GM23338 (cell line): ENCODE measurements at regions not wholly inside any gene's neighbourhood (a gene's known extent, or its start where the extent isn't known, plus 50 kb on each side); places are given as distances from the start of the nearest gene placed in this dataset.

Source experiments
- ATAC-seq: fragments of 200-7000 bp; cut with Tn5 transposase; 3 replicates; pipeline ENCODE4 v1.9.1; 2020
- DNase-seq: peaks from one replicate; pipeline ENCODE4 v3.0.0-alpha.2; 2015; ENCODE audit warnings: low spot score
- H2AFZ ChIP-seq: fragments of 200-600 bp; sonication (generic); 2 replicates; pipeline ENCODE4 v1.8.0; 2016; ENCODE audit warnings: antibody characterized with exemption, mild to moderate bottlenecking, moderate library complexity
- H3F3A ChIP-seq: fragments of 200-600 bp; sonication (generic); replicated peaks from 2 replicates; pipeline ENCODE4 v1.8.0; 2017; ENCODE audit warnings: antibody characterized with exemption, mixed run types, low read depth
- H3K27ac ChIP-seq: fragments of 200-600 bp; sonication (generic); 2 replicates; pipeline ENCODE4 v1.6.1; 2016; ENCODE audit warnings: low read depth
- H3K27me3 ChIP-seq: fragments of 200-600 bp; sonication (generic); 2 replicates; pipeline ENCODE4 v1.8.0; 2016; ENCODE audit warnings: mild to moderate bottlenecking, mixed run types, moderate library complexity; ENCODE audit not compliant: insufficient read depth
- H3K36me3 ChIP-seq: fragments of 200-600 bp; sonication (generic); 2 replicates; pipeline ENCODE4 v1.8.0; 2016; ENCODE audit warnings: mild to moderate bottlenecking; ENCODE audit not compliant: insufficient read depth
- H3K4me1 ChIP-seq: fragments of 200-600 bp; sonication (generic); 2 replicates; pipeline ENCODE4 v1.8.0; 2016; ENCODE audit warnings: mild to moderate bottlenecking, moderate library complexity; ENCODE audit not compliant: insufficient read depth
- H3K4me2 ChIP-seq: fragments of 200-600 bp; sonication (generic); 2 replicates; pipeline ENCODE4 v1.7.1; 2017; ENCODE audit warnings: mixed run types
- H3K4me3 ChIP-seq: fragments of 200-600 bp; sonication (generic); 2 replicates; pipeline ENCODE4 v1.6.1; 2016; ENCODE audit warnings: mixed run types
- H3K79me2 ChIP-seq: fragments of 200-600 bp; sonication (generic); replicated peaks from 2 replicates; pipeline ENCODE4 v1.8.0; 2017; ENCODE audit warnings: mild to moderate bottlenecking; ENCODE audit not compliant: insufficient read depth
- H3K9me2 ChIP-seq: fragments of 200-600 bp; sonication (generic); 2 replicates; pipeline ENCODE4 v1.8.0; 2017; ENCODE audit not compliant: insufficient read depth
- H4K20me1 ChIP-seq: fragments of 200-600 bp; sonication (generic); replicated peaks from 2 replicates; pipeline ENCODE4 v1.8.0; 2017; ENCODE audit warnings: mild to moderate bottlenecking; ENCODE audit not compliant: insufficient read depth
- H3K27ac Mint-ChIP-seq: 2 replicates; pipeline ENCODE4 v1.8.0; 2020; ENCODE audit warnings: inconsistent platforms, mild to moderate bottlenecking, moderate library complexity, mixed read lengths
- H3K27me3 Mint-ChIP-seq: 3 replicates; pipeline ENCODE4 v1.8.0; 2022; ENCODE audit warnings: low read depth, mild to moderate bottlenecking, moderate library complexity, mixed read lengths, inconsistent platforms; ENCODE audit not compliant: insufficient read depth, poor library complexity
- H3K36me3 Mint-ChIP-seq: 3 replicates; pipeline ENCODE4 v1.8.0; 2021; ENCODE audit warnings: low read depth, mild to moderate bottlenecking, inconsistent platforms, moderate library complexity, mixed read lengths
- H3K4me1 Mint-ChIP-seq: 3 replicates; pipeline ENCODE4 v1.8.0; 2020; ENCODE audit warnings: mild to moderate bottlenecking, inconsistent platforms, mixed read lengths
- H3K4me3 Mint-ChIP-seq: 3 replicates; pipeline ENCODE4 v1.8.0; 2021; ENCODE audit warnings: moderate library complexity, mild to moderate bottlenecking, inconsistent platforms, mixed read lengths
- H3K9me3 Mint-ChIP-seq: 3 replicates; pipeline ENCODE4 v1.8.0; 2020; ENCODE audit warnings: moderate library complexity, mild to moderate bottlenecking, inconsistent platforms, mixed read lengths
- CREB1 ChIP-seq: fragments of 250-450 bp; sonication (Bioruptor Pico); IDR thresholded peaks from 2 replicates; pipeline ENCODE4 v1.5.0; 2020; ENCODE audit warnings: low read depth, mild to moderate bottlenecking, moderate library complexity
- EZH2phosphoT487 ChIP-seq: fragments of 200-600 bp; sonication (generic); IDR thresholded peaks from one replicate; pipeline ENCODE4 v1.8.1; 2018; ENCODE audit warnings: antibody characterized with exemption; ENCODE audit not compliant: unreplicated experiment
- JUNB ChIP-seq: IDR thresholded peaks from one replicate; pipeline ENCODE4 v1.6.1; 2016; ENCODE audit warnings: antibody characterized with exemption; ENCODE audit not compliant: unreplicated experiment
- NANOG ChIP-seq: IDR thresholded peaks from 2 replicates; pipeline ENCODE4 v1.6.1; 2016; ENCODE audit warnings: antibody characterized with exemption, borderline replicate concordance
- STAT1 ChIP-seq: IDR thresholded peaks from one replicate; pipeline ENCODE4 v1.6.1; 2016; ENCODE audit warnings: antibody characterized with exemption; ENCODE audit not compliant: unreplicated experiment
- ZNF114 ChIP-seq: fragments of 250-450 bp; sonication (Bioruptor Pico); IDR thresholded peaks from 2 replicates; pipeline ENCODE4 v1.5.0; 2020; ENCODE audit warnings: mild to moderate bottlenecking, moderate library complexity
- ZNF331 ChIP-seq: fragments of 250-450 bp; sonication (Bioruptor Pico); IDR thresholded peaks from 2 replicates; pipeline ENCODE4 v1.5.0; 2020; ENCODE audit warnings: low read depth, mild to moderate bottlenecking, moderate library complexity
- TF ChIP-seq, protein P1 (sequence below): IDR thresholded peaks from one replicate; pipeline ENCODE4 v1.6.1; 2018; ENCODE audit warnings: antibody characterized with exemption; ENCODE audit not compliant: unreplicated experiment
- TF ChIP-seq, protein P2 (sequence below), 2 experiments: fragments of 200-600 bp in 1 of 2; sonication (generic) in 1 of 2; conservative IDR thresholded peaks; 2 replicates each; pipeline versions ENCODE4 v1.5.1 to v1.6.1; 2016 to 2017; ENCODE audit warnings: antibody characterized with exemption in 2 of 2, low read depth in 2 of 2, mild to moderate bottlenecking in 2 of 2, moderate library complexity in 1 of 2
- TF ChIP-seq, protein P3 (sequence below): IDR thresholded peaks from 2 replicates; pipeline ENCODE4 v1.6.1; 2016; ENCODE audit warnings: antibody characterized with exemption
- TF ChIP-seq, protein P4 (sequence below): fragments of 250-450 bp; sonication (Bioruptor Pico); IDR thresholded peaks from 2 replicates; pipeline ENCODE4 v1.5.0; 2020; ENCODE audit warnings: mild to moderate bottlenecking, moderate library complexity

DNA sequence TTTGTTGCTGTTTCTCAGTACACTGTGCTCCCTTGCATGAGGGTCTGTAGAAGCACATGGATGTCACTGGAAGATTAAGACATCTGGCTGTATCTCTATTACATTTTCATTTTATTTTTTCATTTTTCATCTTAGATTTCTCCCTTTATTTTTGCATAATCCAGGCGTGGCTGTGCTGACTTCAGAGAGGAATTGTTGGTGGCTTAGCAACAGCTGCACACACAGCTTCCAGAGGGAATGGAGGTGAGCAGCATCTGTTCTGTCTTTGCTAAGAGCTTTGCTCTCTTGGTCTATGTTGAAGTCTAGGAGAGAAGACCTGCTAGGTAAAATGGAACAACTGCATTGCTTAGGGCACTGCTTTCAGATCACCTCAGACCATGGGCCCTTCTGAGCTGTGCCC, 254.4 kb upstream of the SP4 start (continued):
- TF ChIP-seq, protein P1, sequence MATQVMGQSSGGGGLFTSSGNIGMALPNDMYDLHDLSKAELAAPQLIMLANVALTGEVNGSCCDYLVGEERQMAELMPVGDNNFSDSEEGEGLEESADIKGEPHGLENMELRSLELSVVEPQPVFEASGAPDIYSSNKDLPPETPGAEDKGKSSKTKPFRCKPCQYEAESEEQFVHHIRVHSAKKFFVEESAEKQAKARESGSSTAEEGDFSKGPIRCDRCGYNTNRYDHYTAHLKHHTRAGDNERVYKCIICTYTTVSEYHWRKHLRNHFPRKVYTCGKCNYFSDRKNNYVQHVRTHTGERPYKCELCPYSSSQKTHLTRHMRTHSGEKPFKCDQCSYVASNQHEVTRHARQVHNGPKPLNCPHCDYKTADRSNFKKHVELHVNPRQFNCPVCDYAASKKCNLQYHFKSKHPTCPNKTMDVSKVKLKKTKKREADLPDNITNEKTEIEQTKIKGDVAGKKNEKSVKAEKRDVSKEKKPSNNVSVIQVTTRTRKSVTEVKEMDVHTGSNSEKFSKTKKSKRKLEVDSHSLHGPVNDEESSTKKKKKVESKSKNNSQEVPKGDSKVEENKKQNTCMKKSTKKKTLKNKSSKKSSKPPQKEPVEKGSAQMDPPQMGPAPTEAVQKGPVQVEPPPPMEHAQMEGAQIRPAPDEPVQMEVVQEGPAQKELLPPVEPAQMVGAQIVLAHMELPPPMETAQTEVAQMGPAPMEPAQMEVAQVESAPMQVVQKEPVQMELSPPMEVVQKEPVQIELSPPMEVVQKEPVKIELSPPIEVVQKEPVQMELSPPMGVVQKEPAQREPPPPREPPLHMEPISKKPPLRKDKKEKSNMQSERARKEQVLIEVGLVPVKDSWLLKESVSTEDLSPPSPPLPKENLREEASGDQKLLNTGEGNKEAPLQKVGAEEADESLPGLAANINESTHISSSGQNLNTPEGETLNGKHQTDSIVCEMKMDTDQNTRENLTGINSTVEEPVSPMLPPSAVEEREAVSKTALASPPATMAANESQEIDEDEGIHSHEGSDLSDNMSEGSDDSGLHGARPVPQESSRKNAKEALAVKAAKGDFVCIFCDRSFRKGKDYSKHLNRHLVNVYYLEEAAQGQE: no peak
- TF ChIP-seq EZH2phosphoT487: no peak
- TF ChIP-seq, protein P2, sequence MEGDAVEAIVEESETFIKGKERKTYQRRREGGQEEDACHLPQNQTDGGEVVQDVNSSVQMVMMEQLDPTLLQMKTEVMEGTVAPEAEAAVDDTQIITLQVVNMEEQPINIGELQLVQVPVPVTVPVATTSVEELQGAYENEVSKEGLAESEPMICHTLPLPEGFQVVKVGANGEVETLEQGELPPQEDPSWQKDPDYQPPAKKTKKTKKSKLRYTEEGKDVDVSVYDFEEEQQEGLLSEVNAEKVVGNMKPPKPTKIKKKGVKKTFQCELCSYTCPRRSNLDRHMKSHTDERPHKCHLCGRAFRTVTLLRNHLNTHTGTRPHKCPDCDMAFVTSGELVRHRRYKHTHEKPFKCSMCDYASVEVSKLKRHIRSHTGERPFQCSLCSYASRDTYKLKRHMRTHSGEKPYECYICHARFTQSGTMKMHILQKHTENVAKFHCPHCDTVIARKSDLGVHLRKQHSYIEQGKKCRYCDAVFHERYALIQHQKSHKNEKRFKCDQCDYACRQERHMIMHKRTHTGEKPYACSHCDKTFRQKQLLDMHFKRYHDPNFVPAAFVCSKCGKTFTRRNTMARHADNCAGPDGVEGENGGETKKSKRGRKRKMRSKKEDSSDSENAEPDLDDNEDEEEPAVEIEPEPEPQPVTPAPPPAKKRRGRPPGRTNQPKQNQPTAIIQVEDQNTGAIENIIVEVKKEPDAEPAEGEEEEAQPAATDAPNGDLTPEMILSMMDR (conservative IDR thresholded peaks at IDR 0.05; ENCODE audit: low read depth in 2 of 2): no peak
- no peak for TF ChIP-seq CREB1 (CRISPR knock-in tag)
- TF ChIP-seq ZNF331 (CRISPR knock-in tag): no peak
- no peak for TF ChIP-seq NANOG
- TF ChIP-seq, protein P3, sequence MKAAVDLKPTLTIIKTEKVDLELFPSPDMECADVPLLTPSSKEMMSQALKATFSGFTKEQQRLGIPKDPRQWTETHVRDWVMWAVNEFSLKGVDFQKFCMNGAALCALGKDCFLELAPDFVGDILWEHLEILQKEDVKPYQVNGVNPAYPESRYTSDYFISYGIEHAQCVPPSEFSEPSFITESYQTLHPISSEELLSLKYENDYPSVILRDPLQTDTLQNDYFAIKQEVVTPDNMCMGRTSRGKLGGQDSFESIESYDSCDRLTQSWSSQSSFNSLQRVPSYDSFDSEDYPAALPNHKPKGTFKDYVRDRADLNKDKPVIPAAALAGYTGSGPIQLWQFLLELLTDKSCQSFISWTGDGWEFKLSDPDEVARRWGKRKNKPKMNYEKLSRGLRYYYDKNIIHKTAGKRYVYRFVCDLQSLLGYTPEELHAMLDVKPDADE: no peak

DNA sequence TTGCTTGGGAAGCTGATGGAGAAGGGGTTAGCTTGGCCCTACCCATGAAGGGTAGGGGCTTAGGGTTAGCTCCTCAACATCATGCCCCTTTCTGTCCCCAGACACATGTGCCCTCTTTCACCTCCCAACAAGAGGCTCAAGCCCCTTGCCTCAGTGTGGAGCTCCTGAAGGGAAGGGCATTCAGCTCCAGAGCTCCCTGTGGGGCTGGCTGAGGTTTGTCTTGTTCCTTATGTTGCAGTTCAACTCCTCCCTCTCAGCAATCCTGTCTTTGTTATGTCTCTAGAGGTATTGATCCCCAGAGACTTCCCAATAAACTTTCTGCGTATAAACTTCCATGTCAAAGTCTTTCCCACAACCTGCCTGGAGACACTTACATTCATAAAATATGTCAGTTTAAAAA, 252.2 kb upstream of the SP4 start:
- no peaks in the 10 kb centered on the region for H4K20me1 ChIP-seq
- ATAC-seq (peak; percentile 59; the same call in 2 of the 3 replicates), DNase-seq (no peak)
- no peak overlapping the region for H3K4me3 ChIP-seq
- peaks cover 18% of the 10 kb centered on the region for H3K27me3 ChIP-seq
- no peaks in the 10 kb centered on the region for H3K36me3 ChIP-seq
- peaks cover 16% of the 10 kb centered on the region; the same call in 2 of the 3 replicates for H3K36me3 Mint-ChIP-seq
- H3K9me2 ChIP-seq: no peaks in the 10 kb centered on the region
- H3K27ac ChIP-seq: no peak overlapping the region
- H3K9me3 Mint-ChIP-seq: peaks cover 2% of the 10 kb centered on the region; the same call in 1 of the 3 replicates
- no peaks in the 10 kb centered on the region for H3F3A ChIP-seq
- H3K27ac Mint-ChIP-seq: no peak overlapping the region
- H3K4me1 ChIP-seq: peaks cover 12% of the 10 kb centered on the region
- H3K27me3 Mint-ChIP-seq: no peaks in the 10 kb centered on the region
- peaks cover 26% of the 10 kb centered on the region for H3K4me1 Mint-ChIP-seq
- H3K79me2 ChIP-seq: no peaks in the 10 kb centered on the region
- no peak overlapping the region for H3K4me3 Mint-ChIP-seq
- H3K4me2 ChIP-seq: no peak overlapping the region
- H2AFZ ChIP-seq: 0 out of 2 replicates have a peak overlapping the region, but pooled peaks have one; percentile 77
- TF ChIP-seq, protein P3: no peak
- TF ChIP-seq ZNF114 (CRISPR knock-in tag) (no peak), JUNB (no peak), STAT1 (no peak), CREB1 (CRISPR knock-in tag) (no peak), EZH2phosphoT487 (no peak)
- TF ChIP-seq, protein P4, sequence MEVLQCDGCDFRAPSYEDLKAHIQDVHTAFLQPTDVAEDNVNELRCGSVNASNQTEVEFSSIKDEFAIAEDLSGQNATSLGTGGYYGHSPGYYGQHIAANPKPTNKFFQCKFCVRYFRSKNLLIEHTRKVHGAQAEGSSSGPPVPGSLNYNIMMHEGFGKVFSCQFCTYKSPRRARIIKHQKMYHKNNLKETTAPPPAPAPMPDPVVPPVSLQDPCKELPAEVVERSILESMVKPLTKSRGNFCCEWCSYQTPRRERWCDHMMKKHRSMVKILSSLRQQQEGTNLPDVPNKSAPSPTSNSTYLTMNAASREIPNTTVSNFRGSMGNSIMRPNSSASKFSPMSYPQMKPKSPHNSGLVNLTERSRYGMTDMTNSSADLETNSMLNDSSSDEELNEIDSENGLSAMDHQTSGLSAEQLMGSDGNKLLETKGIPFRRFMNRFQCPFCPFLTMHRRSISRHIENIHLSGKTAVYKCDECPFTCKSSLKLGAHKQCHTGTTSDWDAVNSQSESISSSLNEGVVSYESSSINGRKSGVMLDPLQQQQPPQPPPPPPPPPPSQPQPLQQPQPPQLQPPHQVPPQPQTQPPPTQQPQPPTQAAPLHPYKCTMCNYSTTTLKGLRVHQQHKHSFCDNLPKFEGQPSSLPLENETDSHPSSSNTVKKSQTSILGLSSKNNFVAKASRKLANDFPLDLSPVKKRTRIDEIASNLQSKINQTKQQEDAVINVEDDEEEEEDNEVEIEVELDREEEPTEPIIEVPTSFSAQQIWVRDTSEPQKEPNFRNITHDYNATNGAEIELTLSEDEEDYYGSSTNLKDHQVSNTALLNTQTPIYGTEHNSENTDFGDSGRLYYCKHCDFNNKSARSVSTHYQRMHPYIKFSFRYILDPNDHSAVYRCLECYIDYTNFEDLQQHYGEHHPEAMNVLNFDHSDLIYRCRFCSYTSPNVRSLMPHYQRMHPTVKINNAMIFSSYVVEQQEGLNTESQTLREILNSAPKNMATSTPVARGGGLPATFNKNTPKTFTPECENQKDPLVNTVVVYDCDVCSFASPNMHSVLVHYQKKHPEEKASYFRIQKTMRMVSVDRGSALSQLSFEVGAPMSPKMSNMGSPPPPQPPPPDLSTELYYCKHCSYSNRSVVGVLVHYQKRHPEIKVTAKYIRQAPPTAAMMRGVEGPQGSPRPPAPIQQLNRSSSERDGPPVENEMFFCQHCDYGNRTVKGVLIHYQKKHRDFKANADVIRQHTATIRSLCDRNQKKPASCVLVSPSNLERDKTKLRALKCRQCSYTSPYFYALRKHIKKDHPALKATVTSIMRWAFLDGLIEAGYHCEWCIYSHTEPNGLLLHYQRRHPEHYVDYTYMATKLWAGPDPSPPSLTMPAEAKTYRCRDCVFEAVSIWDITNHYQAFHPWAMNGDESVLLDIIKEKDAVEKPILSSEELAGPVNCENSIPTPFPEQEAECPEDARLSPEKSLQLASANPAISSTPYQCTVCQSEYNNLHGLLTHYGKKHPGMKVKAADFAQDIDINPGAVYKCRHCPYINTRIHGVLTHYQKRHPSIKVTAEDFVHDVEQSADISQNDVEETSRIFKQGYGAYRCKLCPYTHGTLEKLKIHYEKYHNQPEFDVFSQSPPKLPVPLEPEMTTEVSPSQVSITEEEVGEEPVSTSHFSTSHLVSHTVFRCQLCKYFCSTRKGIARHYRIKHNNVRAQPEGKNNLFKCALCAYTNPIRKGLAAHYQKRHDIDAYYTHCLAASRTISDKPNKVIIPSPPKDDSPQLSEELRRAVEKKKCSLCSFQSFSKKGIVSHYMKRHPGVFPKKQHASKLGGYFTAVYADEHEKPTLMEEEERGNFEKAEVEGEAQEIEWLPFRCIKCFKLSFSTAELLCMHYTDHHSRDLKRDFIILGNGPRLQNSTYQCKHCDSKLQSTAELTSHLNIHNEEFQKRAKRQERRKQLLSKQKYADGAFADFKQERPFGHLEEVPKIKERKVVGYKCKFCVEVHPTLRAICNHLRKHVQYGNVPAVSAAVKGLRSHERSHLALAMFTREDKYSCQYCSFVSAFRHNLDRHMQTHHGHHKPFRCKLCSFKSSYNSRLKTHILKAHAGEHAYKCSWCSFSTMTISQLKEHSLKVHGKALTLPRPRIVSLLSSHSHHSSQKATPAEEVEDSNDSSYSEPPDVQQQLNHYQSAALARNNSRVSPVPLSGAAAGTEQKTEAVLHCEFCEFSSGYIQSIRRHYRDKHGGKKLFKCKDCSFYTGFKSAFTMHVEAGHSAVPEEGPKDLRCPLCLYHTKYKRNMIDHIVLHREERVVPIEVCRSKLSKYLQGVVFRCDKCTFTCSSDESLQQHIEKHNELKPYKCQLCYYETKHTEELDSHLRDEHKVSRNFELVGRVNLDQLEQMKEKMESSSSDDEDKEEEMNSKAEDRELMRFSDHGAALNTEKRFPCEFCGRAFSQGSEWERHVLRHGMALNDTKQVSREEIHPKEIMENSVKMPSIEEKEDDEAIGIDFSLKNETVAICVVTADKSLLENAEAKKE (CRISPR knock-in tag): no peak
